AG04450 (cell line): ENCODE measurements at regions not wholly inside any gene's neighbourhood (a gene's known extent, or its start where the extent isn't known, plus 50 kb on each side); places are given as distances from the start of the nearest gene placed in this dataset.

ENCODE experiments used
- CTCF ChIA-PET: fragments of 300-600, 350-600 bp; formaldehyde crosslinking; extraction: SDS; loops from one replicate; lab custom pipeline; 2022; ENCODE audit warnings: antibody characterized with exemption, inconsistent platforms; lab: Charles Lee
- POLR2A ChIA-PET: fragments of 350-600 bp; formaldehyde crosslinking; extraction: SDS; loops from one replicate; lab custom pipeline; 2021; ENCODE audit warnings: antibody characterized with exemption, inconsistent platforms; lab: Yijun Ruan, JAX
- DNase-seq: peaks from one replicate; pipeline ENCODE4 v3.0.0-alpha.2; 2011; ENCODE audit warnings: low read depth, low spot score
- H3K27ac ChIP-seq: one replicate; pipeline ENCODE4 v1.5.1; 2012; ENCODE audit warnings: low read depth, low read length, control low read depth
- H3K27me3 ChIP-seq: one replicate; pipeline ENCODE4 v1.6.0; 2012; ENCODE audit warnings: low read length; ENCODE audit not compliant: control insufficient read depth, insufficient read depth
- H3K4me3 ChIP-seq: 2 replicates; pipeline ENCODE4 v1.5.1; 2011; ENCODE audit warnings: mild to moderate bottlenecking, low read depth, low read length, control low read depth
- H3K9me3 ChIP-seq: 2 replicates; pipeline ENCODE4 v1.5.1; 2012; ENCODE audit warnings: low read length; ENCODE audit not compliant: control insufficient read depth, insufficient read depth
- CTCF ChIP-seq: IDR thresholded peaks from 2 replicates; pipeline ENCODE4 v1.5.1; 2011; ENCODE audit warnings: low read depth, low read length, control low read depth, inconsistent platforms

- no peak for DNase-seq
- no peak overlapping the region for H3K4me3 ChIP-seq
- TF ChIP-seq CTCF, result no peak
- CTCF ChIA-PET, result no interaction called here
- H3K27ac ChIP-seq, result no peak overlapping the region
- POLR2A ChIA-PET, result no interaction called here
- no peaks in the 10 kb centered on the region for H3K9me3 ChIP-seq
- H3K27me3 ChIP-seq, result no peaks in the 10 kb centered on the region
These were observed 184.1 kb upstream of the ADRA1B start for GRCh38 chr5:159732220-159732619.

- TF ChIP-seq CTCF, result no peak
- Histone ChIP-seq H3K27ac (no peak overlapping the region), H3K9me3 (no peaks in the 10 kb centered on the region), H3K27me3 (no peaks in the 10 kb centered on the region), H3K4me3 (no peak overlapping the region)
- DNase-seq, result no peak
- ChIA-PET POLR2A (no interaction called here), CTCF (no interaction called here)
These were observed 181.9 kb upstream of the ADRA1B start for GRCh38 chr5:159734366-159734765.

- no peak for TF ChIP-seq CTCF
- Histone ChIP-seq H3K9me3 (no peaks in the 10 kb centered on the region), H3K27me3 (no peaks in the 10 kb centered on the region), H3K4me3 (no peak overlapping the region), H3K27ac (no peak overlapping the region)
- CTCF ChIA-PET, result no interaction called here
- POLR2A ChIA-PET, result no interaction called here
- no peak for DNase-seq
These were observed 181.2 kb upstream of the ADRA1B start for GRCh38 chr5:159735036-159735435.

- ChIA-PET CTCF (no interaction called here), POLR2A (no interaction called here)
- H3K27ac ChIP-seq, result no peak overlapping the region
- no peak overlapping the region for H3K4me3 ChIP-seq
- H3K9me3 ChIP-seq, result no peaks in the 10 kb centered on the region
- no peak for TF ChIP-seq CTCF
- H3K27me3 ChIP-seq, result no peaks in the 10 kb centered on the region
- no peak for DNase-seq
These were observed 180.3 kb upstream of the ADRA1B start for GRCh38 chr5:159735749-159736660.

- TF ChIP-seq CTCF, result no peak
- H3K9me3 ChIP-seq, result no peaks in the 10 kb centered on the region
- POLR2A ChIA-PET, result no interaction called here
- no peak overlapping the region for H3K4me3 ChIP-seq
- CTCF ChIA-PET, result no interaction called here
- no peak for DNase-seq
- H3K27ac ChIP-seq, result no peak overlapping the region
- no peaks in the 10 kb centered on the region for H3K27me3 ChIP-seq
These were observed 179.4 kb upstream of the ADRA1B start for GRCh38 chr5:159736844-159737243.
